GM19395 (cell line): ENCODE measurements at regions not wholly inside any gene's neighbourhood (a gene's known extent, or its start where the extent isn't known, plus 50 kb on each side); places are given as distances from the start of the nearest gene placed in this dataset.

Experiments
- ATAC-seq: cut with Tn5 transposase; IDR thresholded peaks from one replicate; pipeline ENCODE4 v1.9.1; 2021; ENCODE audit warnings: mild to moderate bottlenecking, moderate library complexity; ENCODE audit not compliant: unreplicated experiment

DNA sequence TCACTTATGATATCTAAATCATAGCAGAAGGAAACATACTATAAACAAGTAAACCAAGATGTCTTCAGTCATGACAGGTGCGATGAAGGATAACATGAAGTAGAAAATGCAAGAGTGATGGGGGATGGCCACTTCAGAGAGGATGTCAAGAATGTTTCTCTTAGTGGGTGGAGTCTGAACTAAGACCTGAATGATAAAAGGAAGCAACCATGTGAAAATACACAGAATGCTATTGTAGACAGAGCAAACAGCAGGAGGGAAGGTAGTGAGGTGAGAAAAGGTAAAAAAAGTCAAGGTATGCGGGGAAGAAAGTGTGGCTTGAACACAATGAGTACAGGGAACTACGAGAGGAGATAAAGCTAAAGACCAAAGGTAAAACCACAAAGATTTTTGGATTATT lies 341.6 kb downstream of the FBXO15 start:
- ATAC-seq: no peak

DNA sequence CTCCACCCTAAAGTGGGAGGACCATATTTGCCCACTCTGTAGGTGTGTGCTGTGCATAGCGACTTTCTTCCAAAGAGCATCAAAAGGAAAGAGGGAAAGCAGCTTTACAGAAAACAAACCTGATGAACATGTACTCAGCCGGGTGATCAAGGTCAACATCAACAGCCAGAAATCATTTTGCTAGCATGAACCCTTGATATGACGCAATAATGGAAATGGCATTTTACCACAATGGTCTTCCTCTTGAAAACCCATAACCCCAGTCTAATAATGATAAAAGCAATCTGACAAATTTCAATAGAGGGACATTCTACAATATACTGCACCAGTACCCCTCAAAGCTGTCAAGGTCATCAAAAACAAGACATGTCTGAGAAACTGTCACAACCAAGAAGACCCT lies 350.2 kb downstream of the FBXO15 start:
- ATAC-seq: no peak

DNA sequence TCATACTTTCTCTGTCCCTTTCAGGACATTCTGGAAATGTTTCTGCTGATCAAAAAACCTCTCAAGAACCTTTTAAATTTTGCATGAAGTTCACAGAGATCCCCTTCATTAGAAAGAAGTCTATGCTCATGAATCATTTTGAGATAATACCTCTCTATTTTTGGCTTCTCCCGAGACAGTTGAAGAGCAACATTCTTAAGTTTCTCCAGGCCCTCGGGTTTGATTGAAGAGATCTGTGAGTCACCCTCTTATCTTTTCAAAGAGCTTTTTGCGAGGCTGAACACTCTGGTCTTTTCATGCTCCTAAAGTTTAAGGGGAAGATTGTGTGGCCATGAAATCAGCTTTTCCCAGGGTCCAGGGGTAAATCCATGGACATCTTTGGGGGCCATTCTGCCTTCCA lies 354.2 kb downstream of the FBXO15 start:
- ATAC-seq: no peak

DNA sequence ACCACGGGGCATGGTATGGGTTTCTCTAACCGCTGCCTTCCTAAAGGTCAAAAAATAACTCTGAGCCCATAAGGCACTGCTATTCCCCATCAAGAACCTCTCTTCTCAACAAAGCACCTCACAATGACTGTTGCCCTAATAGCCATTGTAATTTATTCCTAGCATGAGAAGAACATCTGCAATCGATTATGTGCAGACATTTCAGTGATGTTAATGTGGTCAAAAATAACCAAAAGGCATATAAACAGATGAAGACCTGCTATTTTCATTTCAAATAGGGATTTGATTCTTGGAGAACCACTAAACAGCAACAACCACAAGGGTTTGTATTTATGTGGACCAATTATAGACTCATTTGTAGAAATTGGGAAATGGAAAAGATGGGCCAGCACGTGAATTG lies 356.6 kb downstream of the FBXO15 start:
- ATAC-seq: no peak

- ATAC-seq: no peak
These were observed 357.0 kb downstream of the FBXO15 start for GRCh38 chr18:73790587-73790986.

GRCh38 chr18:73787316-73787715 lies 360.3 kb downstream of the FBXO15 start:
- no peak for ATAC-seq

DNA sequence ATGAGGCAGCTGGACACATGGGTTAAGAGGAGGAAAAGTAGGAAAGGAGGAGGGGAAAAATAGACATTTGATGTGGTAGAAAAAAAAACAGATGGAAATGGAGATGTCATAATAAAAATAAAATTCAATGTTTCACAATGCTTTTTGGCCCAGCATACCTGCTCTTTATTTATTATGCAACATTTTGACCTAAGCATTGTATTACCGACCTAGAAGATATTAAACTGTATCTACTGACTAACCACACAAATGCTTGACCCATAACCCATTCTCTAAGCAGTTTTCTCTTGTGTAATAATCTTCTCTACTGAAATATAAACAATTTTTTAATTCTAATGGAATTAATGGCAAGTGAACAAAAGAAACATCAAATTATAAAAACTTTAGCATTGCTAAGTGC lies 362.3 kb downstream of the FBXO15 start:
- no peak for ATAC-seq

DNA sequence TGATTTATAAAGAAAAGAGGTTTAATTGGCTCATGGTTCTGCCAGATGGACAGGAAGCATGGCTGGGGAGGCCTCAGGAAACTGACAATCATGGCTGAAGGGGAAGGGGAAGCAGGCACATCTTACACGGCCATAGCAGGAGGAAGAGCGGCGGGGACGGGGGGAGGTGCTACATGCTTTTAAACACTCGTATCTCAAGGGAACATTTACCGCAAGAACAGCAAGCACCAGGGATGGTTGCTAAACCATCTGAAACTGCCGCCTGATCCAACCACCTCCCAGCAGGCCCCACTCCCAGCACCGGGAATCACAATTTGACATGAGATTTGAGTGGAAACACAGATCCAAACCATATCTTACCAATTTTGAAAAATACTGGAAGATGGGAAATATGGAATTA lies 362.8 kb downstream of the FBXO15 start:
- no peak for ATAC-seq

GRCh38 chr18:73782405-73782804 lies 365.2 kb downstream of the FBXO15 start:
- ATAC-seq: no peak

DNA sequence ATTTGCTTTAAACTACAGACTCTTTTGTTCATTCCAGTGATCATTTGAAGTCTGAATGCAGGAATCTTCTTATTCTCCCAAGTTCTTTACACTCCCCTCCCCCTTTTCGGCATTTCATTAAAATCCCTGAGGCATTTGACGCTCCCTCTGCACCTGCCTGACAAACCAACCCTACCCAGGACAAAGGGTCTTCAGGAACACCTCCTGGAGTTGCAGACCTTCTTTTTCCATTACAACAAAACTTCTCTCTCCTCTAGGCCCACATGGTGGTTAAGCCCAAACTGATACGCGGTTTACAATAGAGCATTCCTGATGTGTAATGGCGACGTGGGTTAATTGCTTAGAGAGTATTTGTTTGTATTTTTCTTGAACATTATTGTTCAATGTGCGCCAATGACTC lies 367.4 kb downstream of the FBXO15 start:
- ATAC-seq: no peak

DNA sequence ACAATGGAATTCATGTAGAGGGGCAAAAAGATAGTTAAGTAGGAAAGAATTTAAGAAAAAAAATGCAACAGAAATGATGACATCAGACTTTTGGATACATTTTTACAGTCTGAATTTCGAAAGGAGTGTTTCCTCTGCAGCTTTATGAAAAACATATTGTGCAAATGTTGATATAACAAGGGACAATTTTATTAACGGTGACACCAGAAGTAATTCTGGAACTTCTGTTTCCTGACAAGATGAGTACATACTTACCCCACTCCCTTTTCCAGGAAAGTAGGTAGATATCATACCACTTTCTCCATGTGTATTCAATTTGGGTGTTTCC lies 369.6 kb downstream of the FBXO15 start:
- no peak for ATAC-seq

GRCh38 chr18:73777356-73778031 lies 370.1 kb downstream of the FBXO15 start:
- ATAC-seq: no peak

DNA sequence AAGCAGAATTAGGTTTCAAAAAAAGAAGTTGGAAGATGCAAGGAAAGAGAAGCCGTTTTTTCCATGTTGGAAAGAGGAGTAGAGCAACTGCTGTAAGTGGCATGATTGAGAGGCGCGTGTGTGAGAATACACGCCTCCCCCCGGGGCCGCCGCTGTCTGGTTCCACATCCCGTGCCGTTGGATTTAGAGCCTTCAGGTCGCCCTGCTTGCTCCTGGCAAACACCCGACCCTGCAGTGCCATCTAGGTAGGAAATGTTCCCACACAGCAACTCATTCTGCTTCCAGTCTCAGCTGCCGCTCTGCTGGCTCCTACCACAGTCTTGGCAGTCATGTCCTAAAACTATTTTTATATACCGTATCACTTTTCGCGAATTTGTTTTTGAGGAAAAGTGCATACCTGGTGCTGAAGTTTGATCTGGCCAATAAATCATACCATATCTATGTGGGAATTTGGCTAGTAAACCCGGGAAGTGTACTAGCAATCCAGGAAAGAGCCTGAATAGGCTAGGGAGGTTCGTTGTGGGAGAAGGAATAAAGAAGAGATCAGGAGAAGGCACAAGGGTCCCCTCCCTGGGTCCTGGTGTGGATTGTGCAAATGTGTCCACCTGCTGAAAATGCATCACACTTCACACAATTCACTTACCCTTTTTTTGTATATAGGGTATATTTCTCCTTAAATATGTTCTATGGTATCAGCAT lies 372.7 kb downstream of the FBXO15 start:
- ATAC-seq: no peak

- ATAC-seq: no peak
These were observed 379.6 kb downstream of the FBXO15 start for GRCh38 chr18:73768043-73768442.

DNA sequence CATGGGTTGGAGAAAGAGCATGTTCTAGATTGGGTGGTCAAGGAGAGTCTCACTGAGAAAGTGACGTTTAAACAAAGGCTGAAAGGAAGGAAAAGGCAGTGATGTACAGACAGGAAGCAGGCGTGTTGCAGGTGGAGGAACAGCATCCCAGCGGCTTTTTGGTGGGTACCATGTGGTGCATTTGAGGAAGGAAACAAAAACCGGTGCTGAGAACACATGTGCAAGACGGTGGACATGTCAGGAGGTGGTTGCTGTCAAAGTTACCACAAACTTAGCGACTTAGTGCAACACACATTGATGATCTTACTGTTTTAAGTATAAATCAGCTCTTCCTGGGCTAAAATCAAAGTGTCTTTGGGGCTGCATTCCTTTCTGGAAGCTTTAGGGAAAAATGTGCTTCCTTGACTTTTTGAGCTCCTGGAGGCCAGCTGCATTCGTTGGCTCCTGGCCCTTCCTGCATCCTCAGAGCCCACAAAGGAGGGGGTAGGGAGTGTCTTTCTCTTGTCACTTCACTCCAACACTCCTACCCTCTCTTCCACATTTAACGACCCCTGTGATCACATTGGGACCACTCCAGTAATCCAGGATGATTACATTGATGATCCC lies 380.6 kb downstream of the FBXO15 start:
- ATAC-seq: no peak

- ATAC-seq: no peak
These were observed 389.2 kb downstream of the FBXO15 start for GRCh38 chr18:73758446-73758845.

DNA sequence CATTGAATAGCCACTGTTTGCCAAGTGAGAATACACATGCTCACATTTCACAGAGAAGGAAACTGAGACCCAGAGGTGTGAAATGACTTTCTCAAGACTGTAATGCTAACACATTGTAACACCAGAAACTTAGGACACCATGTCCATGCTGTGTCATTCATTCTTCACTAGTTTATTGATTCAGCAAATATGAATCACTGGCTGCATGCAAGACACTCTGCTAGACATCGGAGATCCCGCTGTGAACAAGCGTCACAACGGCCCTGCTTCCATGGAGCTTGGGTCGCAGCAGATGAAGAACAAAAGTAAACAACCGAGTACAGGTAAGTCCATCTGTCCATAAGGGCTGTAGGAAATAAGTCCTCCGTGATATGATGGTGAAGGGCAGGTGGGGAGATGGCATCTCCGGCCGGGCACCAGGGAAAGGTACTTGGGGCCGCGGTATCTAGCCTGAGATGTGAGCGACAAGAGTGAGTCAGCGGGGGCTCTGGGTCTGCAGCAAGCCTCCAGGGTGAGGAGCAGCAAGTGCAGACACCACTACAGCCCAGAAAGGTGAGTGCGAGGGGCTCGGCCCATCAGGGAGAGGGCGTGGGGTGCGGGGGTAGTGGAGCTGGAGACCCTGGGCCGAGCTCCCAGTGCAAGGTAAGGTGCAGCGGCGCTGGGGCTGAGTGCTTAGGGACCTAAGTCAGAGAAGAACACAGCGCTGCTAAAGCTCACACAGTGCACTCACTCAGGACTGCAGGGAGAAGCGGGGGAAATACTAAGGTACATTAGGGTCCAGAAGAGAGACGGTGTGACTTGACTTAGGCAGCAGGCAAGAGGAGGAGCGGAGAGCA lies 391.2 kb downstream of the FBXO15 start:
- no peak for ATAC-seq

DNA sequence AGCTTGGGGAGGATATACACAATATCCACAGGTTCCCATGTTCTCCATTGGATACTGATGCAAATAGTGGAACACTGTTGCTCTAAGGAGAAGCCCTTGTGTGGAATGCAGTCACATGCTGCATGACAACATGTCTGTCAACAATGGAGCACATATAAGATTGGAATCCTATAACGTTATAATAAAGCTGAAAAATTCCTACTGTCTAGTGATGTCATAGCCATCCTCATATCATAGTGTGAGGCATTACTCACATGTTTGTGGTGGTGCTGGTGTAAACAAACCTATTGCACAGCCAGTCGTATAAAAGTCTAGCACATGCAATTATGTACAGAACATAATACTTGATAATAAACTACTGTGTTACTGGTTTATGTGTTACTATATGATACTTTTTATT lies 394.7 kb downstream of the FBXO15 start:
- ATAC-seq: no peak

DNA sequence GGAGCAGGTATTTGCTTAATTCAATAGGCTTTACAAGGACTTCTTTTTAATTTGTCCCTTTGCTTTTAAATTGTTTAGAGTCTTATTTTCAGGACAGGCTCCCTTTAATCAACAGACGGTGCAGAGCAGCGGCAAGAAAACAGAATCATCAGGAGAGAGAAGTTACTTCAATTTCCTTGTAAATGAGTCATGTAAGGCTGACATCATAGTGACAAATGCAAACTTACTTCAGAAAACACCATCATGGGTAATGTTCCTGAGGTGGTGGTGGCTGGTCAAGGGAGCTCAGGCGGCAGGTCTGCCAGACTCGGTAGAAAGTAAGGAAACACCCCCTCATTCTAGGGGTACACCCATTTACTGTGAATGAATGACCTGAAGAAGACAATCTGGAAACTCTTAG lies 395.1 kb downstream of the FBXO15 start:
- no peak for ATAC-seq

GRCh38 chr18:73750052-73750451 lies 397.6 kb downstream of the FBXO15 start:
- ATAC-seq: no peak

GRCh38 chr18:73749304-73749703 lies 398.3 kb downstream of the FBXO15 start:
- no peak for ATAC-seq

GRCh38 chr18:73748731-73749130 lies 398.9 kb downstream of the FBXO15 start:
- no peak for ATAC-seq
